Activated CD8-positive, alpha-beta T cell treated with anti-CD3 and anti-CD28 coated beads for 36 hours (primary cell): ENCODE measurements at regions not wholly inside any gene's neighbourhood (a gene's known extent, or its start where the extent isn't known, plus 50 kb on each side); places are given as distances from the start of the nearest gene placed in this dataset.
A peak's percentile ranks its signal among the peaks of the same experiment; 100 is the strongest.

Experiments
- ATAC-seq: fragments of 200-7000 bp; cut with Tn5 transposase; one replicate; pipeline ENCODE4 v1.10.0; 2021; ENCODE audit warnings: mild to moderate bottlenecking, moderate library complexity
- CTCF ChIA-PET: fragments of 350-600 bp; sonication (Branson Sonifier 250); formaldehyde crosslinking; loops from one replicate; lab custom pipeline; 2021; ENCODE audit warnings: antibody characterized with exemption; lab: Charles Lee
- POLR2A ChIA-PET: fragments of 350-600 bp; sonication (Branson Sonifier 250); formaldehyde crosslinking; loops from one replicate; lab custom pipeline; 2021; ENCODE audit warnings: antibody characterized with exemption; lab: Charles Lee
- DNase-seq: peaks from one replicate; pipeline ENCODE4 v3.0.0-alpha.2; 2020
- H3K27ac Mint-ChIP-seq: one replicate; pipeline ENCODE4 v1.8.0; 2021; ENCODE audit warnings: mild to moderate bottlenecking, mixed read lengths
- H3K27me3 Mint-ChIP-seq: one replicate; pipeline ENCODE4 v1.8.0; 2021; ENCODE audit warnings: mixed read lengths
- H3K36me3 Mint-ChIP-seq: one replicate; pipeline ENCODE4 v1.8.0; 2021; ENCODE audit warnings: low read depth, mixed read lengths
- H3K4me1 Mint-ChIP-seq: one replicate; pipeline ENCODE4 v1.8.0; 2021; ENCODE audit warnings: low read depth, mixed read lengths
- H3K4me3 Mint-ChIP-seq: one replicate; pipeline ENCODE4 v1.8.0; 2021; ENCODE audit warnings: mild to moderate bottlenecking, moderate library complexity, mixed read lengths
- H3K9me3 Mint-ChIP-seq: one replicate; pipeline ENCODE4 v1.8.0; 2021; ENCODE audit warnings: mixed read lengths
- CTCF ChIP-seq: fragments of 200-600 bp; IDR thresholded peaks from one replicate; pipeline ENCODE4 v1.8.0; 2022; ENCODE audit warnings: antibody characterized with exemption, mild to moderate bottlenecking
- intact Hi-C: fragments of 100-400 bp; cut with micrococcal nuclease; formaldehyde crosslinking; loops from one replicate; pipeline ENCODE4 v1.10.0; 2022

DNA sequence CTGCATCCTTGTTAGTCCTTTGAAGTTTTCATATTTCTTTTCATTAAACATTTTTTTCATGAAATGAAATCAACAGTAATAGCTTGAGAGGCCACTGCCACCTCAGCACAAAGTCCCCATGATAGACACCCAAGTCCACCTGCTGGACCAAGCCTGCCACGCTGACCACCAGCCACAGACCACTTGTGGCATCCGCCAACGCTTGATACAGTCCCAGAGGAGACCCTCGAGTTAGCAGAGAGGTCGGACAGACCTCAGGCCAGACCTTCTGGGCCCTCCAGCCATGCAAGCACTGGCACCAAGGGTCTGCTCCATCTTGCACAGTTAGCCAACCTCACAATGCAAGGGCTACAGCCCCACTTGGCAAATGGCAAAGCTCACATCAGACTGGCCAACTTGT lies 91.8 kb upstream of the RTL6 start:
- Mint-ChIP-seq H3K9me3 (no peaks in the 10 kb centered on the region), H3K4me1 (peaks cover 2% of the 10 kb centered on the region), H3K27me3 (peaks cover 20% of the 10 kb centered on the region), H3K4me3 (no peak overlapping the region), H3K36me3 (no peaks in the 10 kb centered on the region), H3K27ac (no peak overlapping the region)
- no peak for ATAC-seq
- TF ChIP-seq CTCF: no peak
- CTCF ChIA-PET: no interaction called here
- POLR2A ChIA-PET: no interaction called here
- no peak for DNase-seq
- intact Hi-C loops: no loop called here

DNA sequence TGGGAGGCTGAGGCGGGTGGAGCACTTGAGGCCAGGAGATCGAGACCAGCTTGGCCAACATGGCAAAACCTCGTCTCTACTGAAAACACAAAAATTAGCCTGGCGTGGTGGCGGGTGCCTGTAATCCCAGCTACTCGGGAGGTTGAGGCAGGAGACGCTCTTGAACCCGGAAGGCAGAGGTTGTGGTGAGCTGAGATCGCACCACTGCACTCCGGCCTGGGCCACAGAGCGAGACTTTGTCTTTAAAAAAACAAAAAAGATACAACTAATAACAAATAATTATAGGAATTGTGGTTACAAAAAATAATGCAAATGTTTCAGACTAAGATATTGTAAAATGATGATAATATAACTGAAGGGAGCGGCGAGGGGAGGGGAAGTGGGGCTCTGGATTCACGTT lies 90.3 kb upstream of the RTL6 start:
- ATAC-seq (no peak), DNase-seq (no peak)
- Mint-ChIP-seq H3K27me3 (peaks cover 18% of the 10 kb centered on the region), H3K4me3 (no peak overlapping the region), H3K27ac (no peak overlapping the region), H3K9me3 (no peaks in the 10 kb centered on the region), H3K4me1 (peaks cover 2% of the 10 kb centered on the region), H3K36me3 (no peaks in the 10 kb centered on the region)
- CTCF ChIA-PET: interaction anchor here (0.8 kb wide), 1 partner anchor 16 kb away, joined by 3 read pairs; no protein-coding TSS in a partner anchor
- no peak for TF ChIP-seq CTCF
- intact Hi-C loops: no loop called here
- POLR2A ChIA-PET: no interaction called here

DNA sequence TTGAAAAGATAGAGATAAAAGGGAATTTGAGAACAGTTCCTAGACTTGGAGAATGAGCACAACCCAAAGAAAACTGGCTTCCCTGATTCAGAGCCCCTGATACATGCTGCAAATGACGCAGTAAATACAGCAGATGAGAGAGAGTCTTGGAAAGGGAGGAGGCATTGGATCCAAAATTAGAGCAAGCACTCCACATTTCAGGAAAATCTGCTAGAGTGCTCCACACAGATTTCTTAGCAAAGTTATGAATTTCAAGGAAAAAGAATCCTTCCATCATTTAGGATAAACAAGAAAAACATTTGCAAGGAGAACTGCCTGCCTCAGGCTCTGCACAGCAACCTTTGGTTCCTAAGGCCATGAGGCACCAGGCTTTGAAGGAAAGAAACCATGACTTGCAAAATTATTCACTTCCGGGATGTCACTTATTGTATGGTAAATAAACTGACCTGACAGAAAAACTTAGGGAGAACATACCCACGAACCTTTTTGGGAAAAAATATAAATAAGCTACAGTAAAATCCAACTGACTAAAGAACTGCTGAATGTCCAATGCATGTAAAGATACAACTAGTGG lies 89.8 kb upstream of the RTL6 start:
- ATAC-seq (no peak), DNase-seq (no peak)
- no peak overlapping the region for H3K4me3 Mint-ChIP-seq
- ChIA-PET CTCF (interaction anchor here (0.8 kb wide), 1 partner anchor 15 kb away, joined by 3 read pairs; no protein-coding TSS in a partner anchor), POLR2A (no interaction called here)
- H3K27ac Mint-ChIP-seq: no peak overlapping the region
- TF ChIP-seq CTCF: no peak
- no peaks in the 10 kb centered on the region for H3K9me3 Mint-ChIP-seq
- H3K27me3 Mint-ChIP-seq: peaks cover 18% of the 10 kb centered on the region
- H3K36me3 Mint-ChIP-seq: no peaks in the 10 kb centered on the region
- H3K4me1 Mint-ChIP-seq: peaks cover 2% of the 10 kb centered on the region
- intact Hi-C loops: no loop called here

- Mint-ChIP-seq H3K9me3 (no peaks in the 10 kb centered on the region), H3K27ac (no peak overlapping the region), H3K36me3 (no peaks in the 10 kb centered on the region), H3K27me3 (peaks cover 18% of the 10 kb centered on the region), H3K4me1 (peaks cover 2% of the 10 kb centered on the region), H3K4me3 (no peak overlapping the region)
- intact Hi-C loops: no loop called here
- peak; percentile 9 for DNase-seq
- no peak for TF ChIP-seq CTCF
- CTCF ChIA-PET: no interaction called here
- no peak for ATAC-seq
- POLR2A ChIA-PET: no interaction called here
Measured at GRCh38 chr22:44586999-44587736, 89.1 kb upstream of the RTL6 start.

GRCh38 chr22:44586351-44586990 lies 88.4 kb upstream of the RTL6 start:
- Mint-ChIP-seq H3K27ac (no peak overlapping the region), H3K4me3 (no peak overlapping the region), H3K27me3 (peaks cover 18% of the 10 kb centered on the region), H3K4me1 (peaks cover 2% of the 10 kb centered on the region), H3K9me3 (no peaks in the 10 kb centered on the region), H3K36me3 (no peaks in the 10 kb centered on the region)
- intact Hi-C loops: no loop called here
- POLR2A ChIA-PET: no interaction called here
- ATAC-seq (no peak), DNase-seq (no peak)
- no peak for TF ChIP-seq CTCF
- CTCF ChIA-PET: no interaction called here
